T-cell (primary cell): ENCODE measurements at regions not wholly inside any gene's neighbourhood (a gene's known extent, or its start where the extent isn't known, plus 50 kb on each side); places are given as distances from the start of the nearest gene placed in this dataset.

Experiments
- ATAC-seq, 4 experiments: fragments of 200-7000 bp in 3 of 4; fragments of 150-1000 bp in 1 of 4; cut with Tn5 transposase; replicated peaks in 1 of 4; 1 replicate in 3 of 4; 2 replicates in 1 of 4; pipeline ENCODE4 v1.10.0; 2021; ENCODE audit warnings: moderate library complexity in 3 of 4, mild to moderate bottlenecking in 2 of 4, moderate number of reproducible peaks in 1 of 4
- CTCF ChIA-PET, 2 donors: fragments of 300-600 bp; sonication (Branson Sonifier 250); formaldehyde crosslinking; loops; one replicate each; lab custom pipeline; 2022; ENCODE audit warnings: antibody characterized with exemption in 2 of 2; lab: Charles Lee
- POLR2A ChIA-PET, 2 donors: fragments of 300-600 bp; sonication (Branson Sonifier 250); formaldehyde crosslinking; loops; one replicate each; lab custom pipeline; 2022; ENCODE audit warnings: antibody characterized with exemption in 2 of 2; lab: Charles Lee
- DNase-seq, 35 experiments: peaks; one replicate each; pipeline versions ENCODE4 v3.0.0 to v3.0.0-alpha.2; 2013 to 2023
- H3K27ac ChIP-seq: one replicate; pipeline ENCODE4 v1.5.1; 2013; ENCODE audit warnings: low read length
- H3K27me3 ChIP-seq, 2 experiments: replicated peaks in 1 of 2; 1 replicate in 1 of 2; 2 replicates in 1 of 2; pipeline versions ENCODE4 v1.6.1 to v1.7.0; 2013; ENCODE audit warnings: low read length in 1 of 2, mixed read lengths in 1 of 2; ENCODE audit not compliant: control insufficient read depth in 2 of 2, insufficient read depth in 2 of 2; ENCODE audit errors: extremely low read depth in 1 of 2
- H3K36me3 ChIP-seq, 2 donors: 1 replicate in 1 of 2; 2 replicates in 1 of 2; pipeline versions ENCODE4 v1.6.1 to v1.7.0; 2013; ENCODE audit warnings: low read length in 1 of 2; ENCODE audit not compliant: control insufficient read depth in 2 of 2, insufficient read depth in 1 of 2; ENCODE audit errors: extremely low read depth in 1 of 2
- H3K4me1 ChIP-seq, 2 experiments: 1 replicate in 1 of 2; 2 replicates in 1 of 2; pipeline versions ENCODE4 v1.6.1 to v1.7.0; 2013; ENCODE audit warnings: low read length in 2 of 2, mixed read lengths in 1 of 2; ENCODE audit not compliant: insufficient read depth in 2 of 2, control insufficient read depth in 1 of 2; ENCODE audit errors: extremely low read depth in 1 of 2
- H3K4me3 ChIP-seq, 2 donors: 1 replicate in 1 of 2; 2 replicates in 1 of 2; pipeline versions ENCODE4 v1.5.1 to v1.7.0; 2013; ENCODE audit warnings: mild to moderate bottlenecking in 2 of 2, low read length in 1 of 2, moderate library complexity in 1 of 2; ENCODE audit not compliant: control insufficient read depth in 1 of 2; ENCODE audit errors: extremely low read depth in 1 of 2
- H3K9me3 ChIP-seq: 2 replicates; pipeline ENCODE4 v1.7.0; 2013
- H3K27ac Mint-ChIP-seq, 2 donors: one replicate each; pipeline ENCODE4 v1.8.0; 2020 to 2021; ENCODE audit warnings: mild to moderate bottlenecking in 2 of 2, mixed read lengths in 2 of 2
- H3K27me3 Mint-ChIP-seq, 2 donors: one replicate each; pipeline ENCODE4 v1.8.0; 2021 to 2022; ENCODE audit warnings: mixed read lengths in 2 of 2
- H3K36me3 Mint-ChIP-seq: one replicate; pipeline ENCODE4 v1.8.0; 2021; ENCODE audit warnings: mixed read lengths
- H3K4me1 Mint-ChIP-seq, 3 donors: one replicate each; pipeline ENCODE4 v1.8.0; 2020 to 2022; ENCODE audit warnings: mixed read lengths in 3 of 3, mild to moderate bottlenecking in 1 of 3
- H3K4me3 Mint-ChIP-seq, 3 donors: one replicate each; pipeline ENCODE4 v1.8.0; 2020 to 2022; ENCODE audit warnings: mild to moderate bottlenecking in 3 of 3, mixed read lengths in 3 of 3, moderate library complexity in 3 of 3
- H3K9me3 Mint-ChIP-seq, 3 donors: one replicate each; pipeline ENCODE4 v1.8.0; 2020 to 2022; ENCODE audit warnings: mixed read lengths in 3 of 3
- WGBS: methylation state at CpG from one replicate; pipeline ENCODE4 v1.1.5; 2013; ENCODE audit warnings: missing lambda C conversion rate; ENCODE audit not compliant: insufficient coverage; 5-methylcytosine and 5-hydroxymethylcytosine counted together

DNA sequence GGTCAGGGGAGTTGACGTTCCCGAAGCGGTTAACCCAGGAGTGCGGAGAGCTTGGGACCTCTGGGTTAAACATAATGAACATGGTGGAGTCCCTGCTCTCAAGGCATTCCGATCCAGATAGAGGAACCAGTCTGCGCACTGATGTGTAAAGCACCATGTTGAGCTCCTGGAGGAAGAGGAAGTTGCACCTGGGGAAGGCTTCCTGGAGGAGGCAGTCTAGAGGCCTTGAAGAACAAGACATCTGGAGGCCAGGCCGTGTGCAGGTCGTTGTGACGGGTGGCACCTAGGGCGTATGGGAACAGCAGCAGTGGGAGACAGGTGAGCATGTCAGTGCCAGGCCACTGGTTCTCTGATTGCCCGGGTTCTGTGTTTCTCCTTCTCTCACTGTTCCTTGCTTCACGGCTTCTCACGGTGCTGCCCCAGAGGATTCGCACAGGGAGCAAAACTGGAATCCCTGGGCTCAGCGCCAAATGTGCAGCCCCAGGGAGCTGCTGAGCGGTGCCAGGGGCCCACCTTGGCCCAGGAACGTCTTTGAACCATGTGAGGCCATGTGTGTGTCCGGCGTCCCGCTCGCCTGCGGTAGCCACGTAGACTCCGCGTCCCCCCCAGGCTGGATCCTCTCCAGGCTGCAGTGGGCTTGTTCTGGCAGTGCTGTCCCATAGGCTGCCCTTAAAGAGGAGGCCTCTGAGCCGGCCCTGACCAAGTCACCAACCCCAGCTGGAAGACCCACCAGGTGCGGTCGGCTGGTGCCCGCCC lies 122.9 kb upstream of the GALNT2 start:
- Histone ChIP-seq H3K27ac (no peak overlapping the region), H3K36me3 (no peaks in the 10 kb centered on the region), H3K4me1 (no peaks in the 10 kb centered on the region), H3K4me3 (no peak overlapping the region), H3K9me3 (no peaks in the 10 kb centered on the region), H3K27me3 (peaks cover 0 to 14% of the 10 kb centered on the region in 2 experiments)
- ChIA-PET POLR2A (no interaction called here), CTCF (no interaction called here)
- H3K4me1 Mint-ChIP-seq: no peaks in the 10 kb centered on the region
- ATAC-seq: no peak
- DNase-seq: no peak
- no peaks in the 10 kb centered on the region for H3K9me3 Mint-ChIP-seq
- H3K4me3 Mint-ChIP-seq: no peak overlapping the region
- peaks cover 5% of the 10 kb centered on the region in 2 donors for H3K27me3 Mint-ChIP-seq
- 92% methylated on average over 29 of the region's 29 CpGs for WGBS
- no peak overlapping the region for H3K27ac Mint-ChIP-seq
- no peaks in the 10 kb centered on the region for H3K36me3 Mint-ChIP-seq

DNA sequence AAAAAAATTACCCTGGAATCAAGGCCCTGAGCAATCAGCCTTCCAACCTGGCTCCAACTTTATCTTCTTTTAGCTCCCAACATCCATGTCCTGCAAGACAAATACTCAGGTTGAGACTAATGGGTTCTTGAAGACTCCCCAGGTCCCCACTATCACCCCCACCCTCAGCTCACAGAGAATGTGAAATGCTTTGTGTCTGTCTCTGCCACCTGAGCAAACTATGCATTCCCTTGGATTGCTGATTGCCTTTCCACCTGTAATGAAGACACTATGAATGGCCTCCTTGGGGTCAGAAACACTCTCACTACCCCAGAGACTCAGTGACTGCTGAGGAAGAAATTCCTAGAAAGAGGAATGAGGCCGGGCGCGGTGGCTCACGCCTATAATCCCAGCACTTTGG lies 121.2 kb upstream of the GALNT2 start:
- Mint-ChIP-seq H3K36me3 (no peaks in the 10 kb centered on the region), H3K4me3 (no peak overlapping the region), H3K27ac (no peak overlapping the region), H3K27me3 (peaks cover 5% of the 10 kb centered on the region in 2 donors), H3K9me3 (no peaks in the 10 kb centered on the region), H3K4me1 (no peaks in the 10 kb centered on the region)
- H3K27me3 ChIP-seq: peaks cover 0 to 12% of the 10 kb centered on the region in 2 experiments
- H3K36me3 ChIP-seq: no peaks in the 10 kb centered on the region
- H3K27ac ChIP-seq: no peak overlapping the region
- DNase-seq (no peak), ATAC-seq (no peak)
- no CpG with 5 or more reads among the region's 4 CpGs for WGBS
- no peak overlapping the region for H3K4me3 ChIP-seq
- no peaks in the 10 kb centered on the region for H3K9me3 ChIP-seq
- ChIA-PET CTCF (no interaction called here), POLR2A (no interaction called here)
- H3K4me1 ChIP-seq: no peaks in the 10 kb centered on the region

DNA sequence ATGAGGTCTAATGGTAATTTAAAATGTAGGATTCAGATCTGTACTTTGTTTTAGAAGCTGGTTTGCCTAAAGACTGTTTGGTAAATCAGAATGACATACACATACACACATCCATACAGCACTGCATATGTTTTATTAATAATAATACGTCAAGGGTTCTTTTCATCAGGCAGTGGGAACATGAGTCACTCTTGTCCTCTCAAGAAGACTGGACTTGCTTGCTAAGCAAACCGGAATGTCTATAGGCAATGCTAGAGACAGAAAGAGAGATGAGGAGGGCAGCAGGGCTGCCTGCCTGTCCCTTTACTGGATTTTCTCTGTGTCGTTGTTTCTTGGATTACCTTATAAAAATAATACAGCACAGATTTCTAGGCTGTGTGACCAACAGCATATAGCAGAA lies 119.1 kb upstream of the GALNT2 start:
- 100% methylated on average over 1 of the region's 3 CpGs for WGBS
- ChIA-PET CTCF (interaction anchor here in 1 of 2 donors (0.6 kb wide), 1 partner anchor 11 kb away, joined by 3 read pairs; no protein-coding TSS in a partner anchor), POLR2A (no interaction called here)
- Mint-ChIP-seq H3K4me3 (no peak overlapping the region), H3K4me1 (no peaks in the 10 kb centered on the region), H3K36me3 (no peaks in the 10 kb centered on the region), H3K27me3 (peaks cover 5% of the 10 kb centered on the region in 2 donors), H3K27ac (no peak overlapping the region), H3K9me3 (no peaks in the 10 kb centered on the region)
- Histone ChIP-seq H3K4me1 (no peaks in the 10 kb centered on the region), H3K36me3 (no peaks in the 10 kb centered on the region), H3K27ac (no peak overlapping the region), H3K9me3 (no peaks in the 10 kb centered on the region), H3K27me3 (peaks cover 0 to 8% of the 10 kb centered on the region in 2 experiments), H3K4me3 (no peak overlapping the region)
- ATAC-seq: no peak
- DNase-seq: no peak

- no peaks in the 10 kb centered on the region for H3K36me3 Mint-ChIP-seq
- ChIA-PET POLR2A (no interaction called here), CTCF (no interaction called here)
- H3K4me1 Mint-ChIP-seq: peaks cover 2 to 4% (median 3%) of the 10 kb centered on the region in 3 donors
- WGBS: 87% methylated on average over 3 of the region's 9 CpGs
- ATAC-seq: no peak
- peaks cover 5% of the 10 kb centered on the region in 2 donors for H3K27me3 Mint-ChIP-seq
- Histone ChIP-seq H3K27me3 (peaks cover 0 to 8% of the 10 kb centered on the region in 2 experiments), H3K9me3 (no peaks in the 10 kb centered on the region), H3K4me1 (no peaks in the 10 kb centered on the region), H3K4me3 (no peak overlapping the region), H3K36me3 (no peaks in the 10 kb centered on the region), H3K27ac (no peak overlapping the region)
- DNase-seq: no peak
- H3K9me3 Mint-ChIP-seq: no peaks in the 10 kb centered on the region
- H3K27ac Mint-ChIP-seq: no peak overlapping the region
- H3K4me3 Mint-ChIP-seq: no peak overlapping the region
These were observed 118.6 kb upstream of the GALNT2 start for GRCh38 chr1:229948438-229948837.

GRCh38 chr1:229949500-229949899 lies 117.5 kb upstream of the GALNT2 start:
- Mint-ChIP-seq H3K27me3 (peaks cover 5% of the 10 kb centered on the region in 2 donors), H3K9me3 (no peaks in the 10 kb centered on the region), H3K27ac (no peak overlapping the region), H3K4me3 (no peak overlapping the region), H3K36me3 (no peaks in the 10 kb centered on the region), H3K4me1 (peaks cover 11 to 15% (median 11%) of the 10 kb centered on the region in 3 donors)
- H3K4me3 ChIP-seq: no peak overlapping the region
- H3K4me1 ChIP-seq: peaks cover 0 to 3% of the 10 kb centered on the region in 2 experiments
- CTCF ChIA-PET: no interaction called here
- POLR2A ChIA-PET: no interaction called here
- no peaks in the 10 kb centered on the region for H3K9me3 ChIP-seq
- no CpG with 5 or more reads among the region's 3 CpGs for WGBS
- peaks cover 0 to 5% of the 10 kb centered on the region in 2 experiments for H3K27me3 ChIP-seq
- H3K27ac ChIP-seq: no peak overlapping the region
- no peaks in the 10 kb centered on the region for H3K36me3 ChIP-seq
- ATAC-seq (no peak), DNase-seq (no peak)

GRCh38 chr1:229950020-229950419 lies 117.0 kb upstream of the GALNT2 start:
- no peak overlapping the region for H3K4me3 Mint-ChIP-seq

More at GRCh38 chr1:229950020-229950419, 117.0 kb upstream of the GALNT2 start:
- Mint-ChIP-seq H3K27me3 (peaks cover 4 to 5% of the 10 kb centered on the region in 2 donors), H3K9me3 (no peaks in the 10 kb centered on the region), H3K4me1 (peaks cover 14 to 15% (median 14%) of the 10 kb centered on the region in 3 donors), H3K27ac (no peak overlapping the region), H3K36me3 (no peaks in the 10 kb centered on the region)
- H3K4me1 ChIP-seq: peaks cover 0 to 3% of the 10 kb centered on the region in 2 experiments
- ChIA-PET POLR2A (no interaction called here), CTCF (no interaction called here)
- no peak for DNase-seq
- H3K36me3 ChIP-seq: no peaks in the 10 kb centered on the region
- no CpG with 5 or more reads among the region's 5 CpGs for WGBS
- no peak overlapping the region for H3K4me3 ChIP-seq
- peaks cover 0 to 5% of the 10 kb centered on the region in 2 experiments for H3K27me3 ChIP-seq
- H3K9me3 ChIP-seq: no peaks in the 10 kb centered on the region
- H3K27ac ChIP-seq: no peak overlapping the region
- no peak for ATAC-seq
